Testis (tissue), 2 donors: ENCODE measurements at regions not wholly inside any gene's neighbourhood (a gene's known extent, or its start where the extent isn't known, plus 50 kb on each side); places are given as distances from the start of the nearest gene placed in this dataset.

ENCODE experiments used
- POLR2A ChIP-seq: fragments of 450-650 bp; IDR thresholded peaks from one replicate; pipeline ENCODE4 v1.6.1; 2017; ENCODE audit warnings: antibody characterized with exemption, mild to moderate bottlenecking, moderate library complexity
- TF ChIP-seq, protein P1 (sequence below), 3 experiments: fragments of 450-650 bp in 2 of 3; fragments of 200-600 bp in 1 of 3; sonication (generic) in 1 of 3; IDR thresholded peaks; one replicate each; pipeline ENCODE4 v1.5.1; 2016 to 2019; ENCODE audit warnings: antibody characterized with exemption in 3 of 3, mild to moderate bottlenecking in 2 of 3, moderate library complexity in 1 of 3

DNA sequence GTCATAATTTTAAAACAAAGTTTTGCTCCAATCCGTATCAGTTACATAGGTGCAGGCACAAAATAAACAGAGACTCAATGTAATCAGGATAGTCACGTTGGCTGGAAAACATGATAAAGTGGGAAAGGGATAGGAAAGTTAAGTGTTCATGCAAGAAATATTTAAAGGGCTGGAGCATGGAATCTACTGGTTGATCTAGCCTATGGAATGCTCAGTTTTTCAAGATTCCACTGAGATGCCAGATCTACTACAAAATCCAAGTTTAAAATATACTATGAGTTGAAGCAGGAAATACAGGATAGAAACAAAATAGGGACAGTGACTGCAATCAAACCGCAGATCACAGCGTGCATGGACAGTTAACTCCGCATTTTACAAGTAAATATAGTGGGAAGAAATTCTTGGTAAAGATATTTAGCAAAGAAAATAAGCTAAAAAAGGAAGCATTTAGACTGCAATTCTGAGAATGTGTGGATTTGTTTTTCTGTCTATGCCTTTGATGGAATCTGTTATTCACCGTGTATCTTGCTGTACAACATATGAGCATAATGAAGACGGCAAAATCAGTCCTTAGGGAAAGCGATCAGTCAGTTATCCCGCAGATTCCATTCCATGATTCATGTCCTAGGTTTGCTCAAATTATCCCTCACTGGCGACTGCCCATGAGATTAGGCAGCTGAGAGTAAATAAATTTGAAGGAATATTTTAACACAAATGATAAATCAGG lies 1044.3 kb downstream of the FLRT2 start:
- TF ChIP-seq, protein P1, sequence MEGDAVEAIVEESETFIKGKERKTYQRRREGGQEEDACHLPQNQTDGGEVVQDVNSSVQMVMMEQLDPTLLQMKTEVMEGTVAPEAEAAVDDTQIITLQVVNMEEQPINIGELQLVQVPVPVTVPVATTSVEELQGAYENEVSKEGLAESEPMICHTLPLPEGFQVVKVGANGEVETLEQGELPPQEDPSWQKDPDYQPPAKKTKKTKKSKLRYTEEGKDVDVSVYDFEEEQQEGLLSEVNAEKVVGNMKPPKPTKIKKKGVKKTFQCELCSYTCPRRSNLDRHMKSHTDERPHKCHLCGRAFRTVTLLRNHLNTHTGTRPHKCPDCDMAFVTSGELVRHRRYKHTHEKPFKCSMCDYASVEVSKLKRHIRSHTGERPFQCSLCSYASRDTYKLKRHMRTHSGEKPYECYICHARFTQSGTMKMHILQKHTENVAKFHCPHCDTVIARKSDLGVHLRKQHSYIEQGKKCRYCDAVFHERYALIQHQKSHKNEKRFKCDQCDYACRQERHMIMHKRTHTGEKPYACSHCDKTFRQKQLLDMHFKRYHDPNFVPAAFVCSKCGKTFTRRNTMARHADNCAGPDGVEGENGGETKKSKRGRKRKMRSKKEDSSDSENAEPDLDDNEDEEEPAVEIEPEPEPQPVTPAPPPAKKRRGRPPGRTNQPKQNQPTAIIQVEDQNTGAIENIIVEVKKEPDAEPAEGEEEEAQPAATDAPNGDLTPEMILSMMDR (IDR thresholded peaks at IDR 0.05): no peak
- TF ChIP-seq POLR2A: no peak
